HCT116 (cell line): ENCODE measurements at regions not wholly inside any gene's neighbourhood (a gene's known extent, or its start where the extent isn't known, plus 50 kb on each side); places are given as distances from the start of the nearest gene placed in this dataset.

Experiments used
- ATAC-seq: fragments of 200-7000 bp; cut with Tn5 transposase; 2 replicates; pipeline ENCODE4 v1.9.1; 2020; ENCODE audit warnings: mild to moderate bottlenecking, moderate library complexity
- BruUV-seq: library from RNA; stranded (reverse); fragments of 400-500 nt; replicated peaks from 2 replicates; lab custom pipeline; 2021; lab: Mats Ljungman, UMichigan
- CTCF ChIA-PET: fragments of 300-600 bp; sonication (Branson Sonifier 250); formaldehyde crosslinking; loops from one replicate; lab custom pipeline; 2021; ENCODE audit warnings: antibody characterized with exemption; lab: Charles Lee
- POLR2A ChIA-PET: fragments of 300-600, 350-600 bp; sonication (Branson Sonifier 250); formaldehyde crosslinking; loops from one replicate; lab custom pipeline; 2021; ENCODE audit warnings: antibody characterized with exemption; lab: Charles Lee
- RAD21 ChIA-PET, 2 experiments: fragments of 300-600 bp; sonication (Branson Sonifier 250); formaldehyde crosslinking; loops; one replicate each; lab custom pipeline; 2023; ENCODE audit warnings: low total read pairs in 2 of 2; ENCODE audit not compliant: uncharacterized antibody in 2 of 2, unreplicated experiment in 2 of 2, low non-redundant PET in 1 of 2; lab: Charles Lee
- DNase-seq: peaks from one replicate; pipeline ENCODE4 v3.0.0-alpha.2; 2010; ENCODE audit warnings: low read depth, low spot score
- H2AFZ ChIP-seq: fragments of 200-600 bp; shearing (Covaris generic), sonication (generic); 2 replicates; pipeline ENCODE4 v1.6.1; 2017; ENCODE audit warnings: low read depth, mixed run types, mixed read lengths, antibody characterized with exemption, low read length; ENCODE audit not compliant: poor library complexity, severe bottlenecking
- H3K27ac ChIP-seq: 2 replicates; pipeline ENCODE4 v1.5.1; 2012; ENCODE audit warnings: low read depth, low read length
- H3K27me3 ChIP-seq: fragments of 200-600 bp; sonication (generic); 2 replicates; pipeline ENCODE4 v1.6.1; 2016; ENCODE audit warnings: mixed run types, low read length, mixed read lengths; ENCODE audit not compliant: insufficient read depth
- H3K36me3 ChIP-seq, 2 experiments: fragments of 200-500 bp in 1 of 2; fragments of 200-600 bp in 1 of 2; sonication (Bioruptor generic) in 1 of 2; sonication (generic) in 1 of 2; 2 replicates each; pipeline versions ENCODE4 v1.5.1 to v1.6.1; 2014 to 2016; ENCODE audit warnings: low read length in 2 of 2, inconsistent platforms in 1 of 2, mixed read lengths in 1 of 2, mixed run types in 1 of 2; ENCODE audit not compliant: insufficient read depth in 2 of 2, control insufficient read depth in 1 of 2
- H3K4me1 ChIP-seq, 2 experiments: fragments of 200-600 bp in 1 of 2; sonication (generic) in 1 of 2; 2 replicates each; pipeline versions ENCODE4 v1.5.1 to v1.6.1; 2012 to 2017; ENCODE audit warnings: low read length in 2 of 2, inconsistent platforms in 1 of 2, mild to moderate bottlenecking in 1 of 2, mixed read lengths in 1 of 2, mixed run types in 1 of 2, moderate library complexity in 1 of 2; ENCODE audit not compliant: insufficient read depth in 2 of 2, control insufficient read depth in 1 of 2
- H3K4me2 ChIP-seq: fragments of 200-600 bp; sonication (generic); 2 replicates; pipeline ENCODE4 v1.6.1; 2017; ENCODE audit warnings: mixed run types, low read length, mixed read lengths
- H3K4me3 ChIP-seq, 2 experiments: fragments of 200-600 bp in 1 of 2; sonication (generic) in 1 of 2; replicated peaks in 1 of 2; 2 replicates each; pipeline ENCODE4 v1.5.1; 2011 to 2016; ENCODE audit warnings: low read length in 2 of 2, control low read depth in 1 of 2, low read depth in 1 of 2, mild to moderate bottlenecking in 1 of 2, mixed read lengths in 1 of 2, mixed run types in 1 of 2
- H3K79me2 ChIP-seq: fragments of 200-600 bp; sonication (generic); 2 replicates; pipeline ENCODE4 v1.6.1; 2017; ENCODE audit warnings: mild to moderate bottlenecking, mixed run types, low read length, moderate library complexity, mixed read lengths; ENCODE audit not compliant: insufficient read depth
- H3K9ac ChIP-seq: fragments of 200-600 bp; sonication (generic); 2 replicates; pipeline ENCODE4 v1.6.1; 2016; ENCODE audit warnings: low read length, mixed read lengths
- H3K9me2 ChIP-seq: fragments of 200-600 bp; sonication (generic), shearing (Covaris generic); 2 replicates; pipeline ENCODE4 v1.6.1; 2017; ENCODE audit warnings: mixed run types, mild to moderate bottlenecking, moderate library complexity; ENCODE audit not compliant: insufficient read depth
- H3K9me3 ChIP-seq, 2 experiments: fragments of 200-500 bp in 1 of 2; fragments of 200-600 bp in 1 of 2; sonication (Bioruptor generic) in 1 of 2; sonication (generic) in 1 of 2; 2 replicates each; pipeline ENCODE4 v1.6.1; 2014 to 2017; ENCODE audit warnings: low read length in 2 of 2, mixed read lengths in 2 of 2, inconsistent platforms in 1 of 2, low read depth in 1 of 2, mild to moderate bottlenecking in 1 of 2, mixed run types in 1 of 2, moderate library complexity in 1 of 2; ENCODE audit not compliant: control insufficient read depth in 1 of 2, insufficient read depth in 1 of 2
- H4K20me1 ChIP-seq: fragments of 200-600 bp; sonication (generic), shearing (Covaris generic); 2 replicates; pipeline ENCODE4 v1.6.1; 2017; ENCODE audit warnings: mixed run types, mild to moderate bottlenecking, moderate library complexity; ENCODE audit not compliant: insufficient read depth
- CBX3 ChIP-seq: IDR thresholded peaks from 2 replicates; pipeline ENCODE4 v1.6.1; 2012; ENCODE audit warnings: low read depth
- CEBPB ChIP-seq: IDR thresholded peaks from 2 replicates; pipeline ENCODE4 v1.6.1; 2012; ENCODE audit warnings: low read depth
- ELF1 ChIP-seq: IDR thresholded peaks from 2 replicates; pipeline ENCODE4 v1.6.1; 2012; ENCODE audit warnings: low read depth, borderline replicate concordance
- JUND ChIP-seq: IDR thresholded peaks from 2 replicates; pipeline ENCODE4 v1.6.1; 2012
- TCF7L2 ChIP-seq: IDR thresholded peaks from 2 replicates; pipeline ENCODE4 v1.7.0; 2011; ENCODE audit warnings: borderline replicate concordance, inconsistent platforms; ENCODE audit not compliant: insufficient read depth, insufficient read length; ENCODE audit errors: extremely low read depth
- YY1 ChIP-seq: IDR thresholded peaks from 2 replicates; pipeline ENCODE4 v1.6.1; 2011; ENCODE audit warnings: low read length, low read depth, moderate library complexity, mild to moderate bottlenecking; ENCODE audit not compliant: insufficient replicate concordance; ENCODE audit errors: extremely low read depth
- intact Hi-C: fragments of 100-400 bp; cut with micrococcal nuclease; formaldehyde crosslinking; loops from 2 replicates; pipeline ENCODE4 v1.10.0; 2022
- TF ChIP-seq, protein P1 (sequence below), 3 experiments: fragments of 200-600 bp in 1 of 3; sonication (generic) in 1 of 3; IDR thresholded peaks in 2 of 3; conservative IDR thresholded peaks in 1 of 3; 2 replicates each; pipeline ENCODE4 v1.5.1; 2012 to 2017; ENCODE audit warnings: low read depth in 2 of 3, low read length in 2 of 3, antibody characterized with exemption in 1 of 3, borderline replicate concordance in 1 of 3, control low read depth in 1 of 3, mild to moderate bottlenecking in 1 of 3, mixed read lengths in 1 of 3, mixed run types in 1 of 3, moderate library complexity in 1 of 3; ENCODE audit not compliant: insufficient read depth in 1 of 3
- TF ChIP-seq, protein P2 (sequence below): IDR thresholded peaks from 2 replicates; pipeline ENCODE4 v1.6.1; 2011; ENCODE audit warnings: mild to moderate bottlenecking, low read length, moderate library complexity; ENCODE audit not compliant: insufficient replicate concordance; ENCODE audit errors: extremely low read depth

DNA sequence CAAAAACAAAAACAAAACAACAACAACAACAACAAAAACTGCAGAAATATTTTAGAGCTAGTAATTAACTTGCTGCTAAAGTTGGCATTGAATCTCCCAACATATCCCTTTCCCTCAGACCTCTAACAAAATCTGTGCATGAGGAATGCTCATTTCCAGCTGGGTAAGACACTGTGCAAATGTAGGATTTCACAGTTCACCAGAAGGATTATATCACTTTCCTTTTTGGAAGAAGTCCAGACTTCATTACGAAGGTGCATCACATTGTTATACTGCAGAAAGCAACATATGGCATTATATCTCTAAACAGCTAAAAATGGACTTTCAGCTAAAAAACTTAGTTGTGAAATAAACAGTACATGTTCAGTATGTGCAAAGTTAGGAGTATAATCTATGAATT lies 341.8 kb downstream of the FSCB start:
- intact Hi-C loops: no loop called here
- Histone ChIP-seq H3K9ac (no peak overlapping the region), H3K4me3 (no peak overlapping the region), H3K4me2 (no peak overlapping the region), H2AFZ (no peak overlapping the region), H3K79me2 (no peaks in the 10 kb centered on the region), H3K36me3 (no peaks in the 10 kb centered on the region), H3K27me3 (no peaks in the 10 kb centered on the region), H3K9me3 (peaks cover 4 to 6% of the 10 kb centered on the region in 2 experiments; a peak in 2 of 4 replicates), H3K4me1 (no peaks in the 10 kb centered on the region), H4K20me1 (no peaks in the 10 kb centered on the region), H3K27ac (no peak overlapping the region), H3K9me2 (no peaks in the 10 kb centered on the region)
- ChIA-PET CTCF (no interaction called here), RAD21 (no interaction called here), POLR2A (no interaction called here)
- BruUV-seq: no TSS peak
- DNase-seq: no peak
- TF ChIP-seq, protein P1, sequence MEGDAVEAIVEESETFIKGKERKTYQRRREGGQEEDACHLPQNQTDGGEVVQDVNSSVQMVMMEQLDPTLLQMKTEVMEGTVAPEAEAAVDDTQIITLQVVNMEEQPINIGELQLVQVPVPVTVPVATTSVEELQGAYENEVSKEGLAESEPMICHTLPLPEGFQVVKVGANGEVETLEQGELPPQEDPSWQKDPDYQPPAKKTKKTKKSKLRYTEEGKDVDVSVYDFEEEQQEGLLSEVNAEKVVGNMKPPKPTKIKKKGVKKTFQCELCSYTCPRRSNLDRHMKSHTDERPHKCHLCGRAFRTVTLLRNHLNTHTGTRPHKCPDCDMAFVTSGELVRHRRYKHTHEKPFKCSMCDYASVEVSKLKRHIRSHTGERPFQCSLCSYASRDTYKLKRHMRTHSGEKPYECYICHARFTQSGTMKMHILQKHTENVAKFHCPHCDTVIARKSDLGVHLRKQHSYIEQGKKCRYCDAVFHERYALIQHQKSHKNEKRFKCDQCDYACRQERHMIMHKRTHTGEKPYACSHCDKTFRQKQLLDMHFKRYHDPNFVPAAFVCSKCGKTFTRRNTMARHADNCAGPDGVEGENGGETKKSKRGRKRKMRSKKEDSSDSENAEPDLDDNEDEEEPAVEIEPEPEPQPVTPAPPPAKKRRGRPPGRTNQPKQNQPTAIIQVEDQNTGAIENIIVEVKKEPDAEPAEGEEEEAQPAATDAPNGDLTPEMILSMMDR (IDR thresholded peaks at IDR 0.05 in 2 of 3, conservative IDR thresholded peaks at IDR 0.05 in 1 of 3; ENCODE audit: borderline replicate concordance in 1 of 3, insufficient read depth in 1 of 3, low read depth in 2 of 3, low read length in 2 of 3): no peak
- TF ChIP-seq CEBPB: no peak
- TF ChIP-seq, protein P2, sequence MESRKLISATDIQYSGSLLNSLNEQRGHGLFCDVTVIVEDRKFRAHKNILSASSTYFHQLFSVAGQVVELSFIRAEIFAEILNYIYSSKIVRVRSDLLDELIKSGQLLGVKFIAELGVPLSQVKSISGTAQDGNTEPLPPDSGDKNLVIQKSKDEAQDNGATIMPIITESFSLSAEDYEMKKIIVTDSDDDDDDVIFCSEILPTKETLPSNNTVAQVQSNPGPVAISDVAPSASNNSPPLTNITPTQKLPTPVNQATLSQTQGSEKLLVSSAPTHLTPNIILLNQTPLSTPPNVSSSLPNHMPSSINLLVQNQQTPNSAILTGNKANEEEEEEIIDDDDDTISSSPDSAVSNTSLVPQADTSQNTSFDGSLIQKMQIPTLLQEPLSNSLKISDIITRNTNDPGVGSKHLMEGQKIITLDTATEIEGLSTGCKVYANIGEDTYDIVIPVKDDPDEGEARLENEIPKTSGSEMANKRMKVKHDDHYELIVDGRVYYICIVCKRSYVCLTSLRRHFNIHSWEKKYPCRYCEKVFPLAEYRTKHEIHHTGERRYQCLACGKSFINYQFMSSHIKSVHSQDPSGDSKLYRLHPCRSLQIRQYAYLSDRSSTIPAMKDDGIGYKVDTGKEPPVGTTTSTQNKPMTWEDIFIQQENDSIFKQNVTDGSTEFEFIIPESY: no peak
- TF ChIP-seq CBX3: no peak
- no peak for TF ChIP-seq JUND
- TF ChIP-seq ELF1: no peak
- TF ChIP-seq YY1: no peak
- TF ChIP-seq TCF7L2: no peak
- ATAC-seq: no peak
